Keratinocyte (primary cell): ENCODE measurements at regions not wholly inside any gene's neighbourhood (a gene's known extent, or its start where the extent isn't known, plus 50 kb on each side); places are given as distances from the start of the nearest gene placed in this dataset.
"Not testable (repeated sequence)": the region's sequence is repeated elsewhere in the genome, so short reads cannot be mapped to it uniquely, and the experiment has no call there.

ENCODE experiments used
- DNase-seq: peaks from one replicate; pipeline ENCODE4 v3.0.0-alpha.2; 2011; ENCODE audit warnings: low read depth, missing footprints, low spot score
- FAIRE-seq: peaks from 2 replicates; lab custom pipeline; 2011; peaks lifted over from hg19 to GRCh38; lab: Jason Lieb, UNC
- H2AFZ ChIP-seq: 2 replicates; pipeline ENCODE4 v1.6.0; 2012; ENCODE audit warnings: low read length, control low read depth, inconsistent platforms; ENCODE audit not compliant: control insufficient read depth
- H3K27ac ChIP-seq: 2 replicates; pipeline ENCODE4 v1.5.1; 2011; ENCODE audit warnings: low read length; ENCODE audit not compliant: control insufficient read depth, insufficient read depth
- H3K27me3 ChIP-seq: 3 replicates; pipeline ENCODE4 v1.6.0; 2011; ENCODE audit warnings: low read length; ENCODE audit not compliant: control insufficient read depth, insufficient read depth; ENCODE audit errors: extremely low read depth
- H3K36me3 ChIP-seq, 2 experiments: 2 replicates in 1 of 2; 3 replicates in 1 of 2; pipeline ENCODE4 v1.5.1; 2011; ENCODE audit warnings: low read length in 2 of 2, mild to moderate bottlenecking in 1 of 2; ENCODE audit not compliant: control insufficient read depth in 2 of 2, insufficient read depth in 2 of 2; ENCODE audit errors: extremely low read depth in 1 of 2
- H3K4me1 ChIP-seq: 3 replicates; pipeline ENCODE4 v1.5.1; 2011; ENCODE audit warnings: low read length; ENCODE audit not compliant: control insufficient read depth, insufficient read depth; ENCODE audit errors: extremely low read depth
- H3K4me2 ChIP-seq: 3 replicates; pipeline ENCODE4 v1.6.0; 2011; ENCODE audit warnings: low read depth, low read length; ENCODE audit not compliant: control insufficient read depth, insufficient read depth; ENCODE audit errors: extremely low read depth
- H3K4me3 ChIP-seq, 3 experiments: fragments of 200-600 bp in 1 of 3; sonication (generic) in 1 of 3; 2 replicates in 2 of 3; 3 replicates in 1 of 3; pipeline ENCODE4 v1.5.1; 2011 to 2016; ENCODE audit warnings: low read length in 3 of 3, mild to moderate bottlenecking in 3 of 3, control low read depth in 2 of 3, inconsistent platforms in 1 of 3, low read depth in 1 of 3, mixed read lengths in 1 of 3, mixed run types in 1 of 3, moderate library complexity in 1 of 3; ENCODE audit not compliant: control insufficient read depth in 2 of 3, insufficient read depth in 2 of 3; ENCODE audit errors: extremely low read depth in 1 of 3
- H3K79me2 ChIP-seq: 2 replicates; pipeline ENCODE4 v1.6.0; 2012; ENCODE audit warnings: low read length; ENCODE audit not compliant: control insufficient read depth, insufficient read depth
- H3K9ac ChIP-seq: 3 replicates; pipeline ENCODE4 v1.6.0; 2011; ENCODE audit warnings: low read length; ENCODE audit not compliant: control insufficient read depth, insufficient read depth; ENCODE audit errors: extremely low read depth
- H3K9me1 ChIP-seq: 3 replicates; pipeline ENCODE4 v1.6.0; 2011; ENCODE audit warnings: low read length; ENCODE audit not compliant: control insufficient read depth, insufficient read depth; ENCODE audit errors: extremely low read depth
- H3K9me3 ChIP-seq: 2 replicates; pipeline ENCODE4 v1.5.1; 2012; ENCODE audit warnings: low read depth, low read length; ENCODE audit not compliant: control insufficient read depth
- H4K20me1 ChIP-seq: 3 replicates; pipeline ENCODE4 v1.6.0; 2011; ENCODE audit warnings: low read length; ENCODE audit not compliant: control insufficient read depth, insufficient read depth; ENCODE audit errors: extremely low read depth
- EZH2 ChIP-seq: IDR thresholded peaks from one replicate; pipeline ENCODE4 v1.6.1; 2012; ENCODE audit warnings: inconsistent platforms, mild to moderate bottlenecking, low read length, moderate library complexity
- dilution Hi-C: fragments of 300-500 bp; cut with MboI; formaldehyde crosslinking; loops from one replicate; pipeline ENCODE4 v1.7.0; 2020; ENCODE audit warnings: low sequenced_read_pairs; ENCODE audit not compliant: extremely low pct_ligation_motif_present
- TF ChIP-seq, protein P1 (sequence below), 3 experiments: IDR thresholded peaks in 1 of 3; conservative IDR thresholded peaks in 1 of 3; optimal IDR thresholded peaks in 1 of 3; 2 replicates in 2 of 3; 3 replicates in 1 of 3; pipeline versions ENCODE3 to v1.5.1; 2011; ENCODE audit warnings: low read length in 3 of 3, mild to moderate bottlenecking in 3 of 3, moderate library complexity in 2 of 3, control low read depth in 1 of 3, inconsistent platforms in 1 of 3; ENCODE audit not compliant: insufficient read depth in 2 of 3; ENCODE audit errors: extremely low read depth in 1 of 3

DNA sequence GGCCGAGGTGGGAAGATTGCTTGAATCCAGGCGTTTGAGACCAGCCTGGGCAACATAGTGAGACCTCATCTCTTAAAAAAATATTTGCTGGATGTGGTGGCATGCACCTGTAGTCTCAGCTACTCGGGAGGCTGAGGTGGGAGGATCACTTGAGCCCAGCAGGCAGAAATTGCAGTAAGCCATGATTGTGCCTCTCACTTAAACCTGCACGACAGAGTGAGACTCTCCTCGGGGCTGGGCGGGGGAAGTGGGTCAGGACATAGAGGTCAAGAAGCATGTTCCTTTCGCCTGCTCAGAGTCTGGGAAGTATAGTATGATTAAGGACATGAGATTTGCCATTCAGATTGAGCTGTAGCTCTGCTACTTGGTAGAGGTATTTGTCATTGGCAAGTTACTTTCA, 52.3 kb downstream of the SEPTIN7 start:
- H3K4me1 ChIP-seq, H3K9me3 ChIP-seq, dilution Hi-C loops, H3K9ac ChIP-seq, H3K27ac ChIP-seq, H3K36me3 ChIP-seq, H4K20me1 ChIP-seq, H3K9me1 ChIP-seq, H2AFZ ChIP-seq, H3K4me3 ChIP-seq, DNase-seq, H3K27me3 ChIP-seq, H3K4me2 ChIP-seq, FAIRE-seq: not testable (repeated sequence)
- H3K79me2 ChIP-seq: peaks cover 84% of the 10 kb centered on the region

GRCh38 chr7:35854311-35854710, 53.5 kb downstream of the SEPTIN7 start:
- no peaks in the 10 kb centered on the region for H3K9me1 ChIP-seq
- no peak overlapping the region for H3K4me3 ChIP-seq
- H3K4me2 ChIP-seq: no peak overlapping the region
- no peak overlapping the region for H3K27ac ChIP-seq
- H3K27me3 ChIP-seq: no peaks in the 10 kb centered on the region
- TF ChIP-seq EZH2: no peak
- TF ChIP-seq, protein P1, sequence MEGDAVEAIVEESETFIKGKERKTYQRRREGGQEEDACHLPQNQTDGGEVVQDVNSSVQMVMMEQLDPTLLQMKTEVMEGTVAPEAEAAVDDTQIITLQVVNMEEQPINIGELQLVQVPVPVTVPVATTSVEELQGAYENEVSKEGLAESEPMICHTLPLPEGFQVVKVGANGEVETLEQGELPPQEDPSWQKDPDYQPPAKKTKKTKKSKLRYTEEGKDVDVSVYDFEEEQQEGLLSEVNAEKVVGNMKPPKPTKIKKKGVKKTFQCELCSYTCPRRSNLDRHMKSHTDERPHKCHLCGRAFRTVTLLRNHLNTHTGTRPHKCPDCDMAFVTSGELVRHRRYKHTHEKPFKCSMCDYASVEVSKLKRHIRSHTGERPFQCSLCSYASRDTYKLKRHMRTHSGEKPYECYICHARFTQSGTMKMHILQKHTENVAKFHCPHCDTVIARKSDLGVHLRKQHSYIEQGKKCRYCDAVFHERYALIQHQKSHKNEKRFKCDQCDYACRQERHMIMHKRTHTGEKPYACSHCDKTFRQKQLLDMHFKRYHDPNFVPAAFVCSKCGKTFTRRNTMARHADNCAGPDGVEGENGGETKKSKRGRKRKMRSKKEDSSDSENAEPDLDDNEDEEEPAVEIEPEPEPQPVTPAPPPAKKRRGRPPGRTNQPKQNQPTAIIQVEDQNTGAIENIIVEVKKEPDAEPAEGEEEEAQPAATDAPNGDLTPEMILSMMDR (optimal IDR thresholded peaks at IDR 0.05 in 1 of 3, IDR thresholded peaks at IDR 0.05 in 1 of 3, conservative IDR thresholded peaks at IDR 0.05 in 1 of 3; ENCODE audit: extremely low read depth in 1 of 3, insufficient read depth in 2 of 3, low read length in 3 of 3): no peak
- no peak for DNase-seq
- no peaks in the 10 kb centered on the region for H4K20me1 ChIP-seq
- peaks cover 87% of the 10 kb centered on the region for H3K79me2 ChIP-seq
- no peaks in the 10 kb centered on the region for H3K9me3 ChIP-seq
- H3K4me1 ChIP-seq: no peaks in the 10 kb centered on the region
- no peak overlapping the region for H2AFZ ChIP-seq
- H3K9ac ChIP-seq: no peak overlapping the region
- dilution Hi-C loops: no loop called here
- no peak for FAIRE-seq
- H3K36me3 ChIP-seq: no peaks in the 10 kb centered on the region

GRCh38 chr7:35856175-35856574, 55.3 kb downstream of the SEPTIN7 start:
- Histone ChIP-seq H3K4me1 (no peaks in the 10 kb centered on the region), H2AFZ (no peak overlapping the region), H3K36me3 (no peaks in the 10 kb centered on the region), H3K79me2 (peaks cover 87% of the 10 kb centered on the region), H4K20me1 (no peaks in the 10 kb centered on the region), H3K9ac (no peak overlapping the region), H3K27ac (no peak overlapping the region), H3K4me3 (no peak overlapping the region), H3K4me2 (no peak overlapping the region), H3K9me3 (no peaks in the 10 kb centered on the region), H3K9me1 (no peaks in the 10 kb centered on the region), H3K27me3 (no peaks in the 10 kb centered on the region)
- FAIRE-seq (no peak), DNase-seq (no peak)
- dilution Hi-C loops: no loop called here
- TF ChIP-seq EZH2: no peak
- TF ChIP-seq, protein P1 (optimal IDR thresholded peaks at IDR 0.05 in 1 of 3, IDR thresholded peaks at IDR 0.05 in 1 of 3, conservative IDR thresholded peaks at IDR 0.05 in 1 of 3; ENCODE audit: extremely low read depth in 1 of 3, insufficient read depth in 2 of 3, low read length in 3 of 3): no peak
